Testis (tissue), 2 donors: ENCODE measurements at regions not wholly inside any gene's neighbourhood (a gene's known extent, or its start where the extent isn't known, plus 50 kb on each side); places are given as distances from the start of the nearest gene placed in this dataset.

Source experiments
- CTCF ChIP-seq, 3 experiments: fragments of 450-650 bp in 2 of 3; fragments of 200-600 bp in 1 of 3; sonication (generic) in 1 of 3; IDR thresholded peaks; one replicate each; pipeline ENCODE4 v1.5.1; 2016 to 2019; ENCODE audit warnings: antibody characterized with exemption in 3 of 3, mild to moderate bottlenecking in 2 of 3, moderate library complexity in 1 of 3
- POLR2A ChIP-seq: fragments of 450-650 bp; IDR thresholded peaks from one replicate; pipeline ENCODE4 v1.6.1; 2017; ENCODE audit warnings: antibody characterized with exemption, mild to moderate bottlenecking, moderate library complexity

DNA sequence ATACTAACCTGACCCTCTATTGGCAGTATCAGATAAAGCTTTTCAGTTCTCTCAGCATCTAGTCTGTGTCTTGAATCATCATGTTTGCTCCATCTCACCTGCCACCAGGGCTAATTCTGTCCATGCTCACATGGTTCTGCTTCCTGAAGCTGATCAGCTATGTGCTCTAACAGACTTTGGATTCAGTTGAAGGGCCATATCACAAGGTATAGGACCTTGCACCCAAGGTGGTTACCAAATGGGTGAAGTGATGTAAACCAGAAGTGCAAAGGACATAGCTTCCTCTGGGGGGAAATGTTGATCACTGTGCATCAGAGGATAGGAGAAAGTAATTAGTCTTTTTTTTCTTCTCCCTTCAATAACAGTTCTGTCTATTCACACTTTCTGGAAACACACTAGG lies 417.0 kb upstream of the ANO5 start:
- TF ChIP-seq CTCF (IDR thresholded peaks at IDR 0.05): no peak
- no peak for TF ChIP-seq POLR2A
